ENCODE measurements at regions not wholly inside any gene's neighbourhood (a gene's known extent, or its start where the extent isn't known, plus 50 kb on each side); places are given as distances from the start of the nearest gene placed in this dataset.

- TF ChIP-seq, protein P1, sequence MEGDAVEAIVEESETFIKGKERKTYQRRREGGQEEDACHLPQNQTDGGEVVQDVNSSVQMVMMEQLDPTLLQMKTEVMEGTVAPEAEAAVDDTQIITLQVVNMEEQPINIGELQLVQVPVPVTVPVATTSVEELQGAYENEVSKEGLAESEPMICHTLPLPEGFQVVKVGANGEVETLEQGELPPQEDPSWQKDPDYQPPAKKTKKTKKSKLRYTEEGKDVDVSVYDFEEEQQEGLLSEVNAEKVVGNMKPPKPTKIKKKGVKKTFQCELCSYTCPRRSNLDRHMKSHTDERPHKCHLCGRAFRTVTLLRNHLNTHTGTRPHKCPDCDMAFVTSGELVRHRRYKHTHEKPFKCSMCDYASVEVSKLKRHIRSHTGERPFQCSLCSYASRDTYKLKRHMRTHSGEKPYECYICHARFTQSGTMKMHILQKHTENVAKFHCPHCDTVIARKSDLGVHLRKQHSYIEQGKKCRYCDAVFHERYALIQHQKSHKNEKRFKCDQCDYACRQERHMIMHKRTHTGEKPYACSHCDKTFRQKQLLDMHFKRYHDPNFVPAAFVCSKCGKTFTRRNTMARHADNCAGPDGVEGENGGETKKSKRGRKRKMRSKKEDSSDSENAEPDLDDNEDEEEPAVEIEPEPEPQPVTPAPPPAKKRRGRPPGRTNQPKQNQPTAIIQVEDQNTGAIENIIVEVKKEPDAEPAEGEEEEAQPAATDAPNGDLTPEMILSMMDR (IDR thresholded peaks at IDR 0.05; ENCODE audit: insufficient read depth, low read length, poor library complexity, severe bottlenecking), result no peak
- TF ChIP-seq EZH2phosphoT487 (conservative IDR thresholded peaks at IDR 0.05; ENCODE audit: low read length), result no peak
Observed at GRCh38 chr3:72341380-72341770, 506.9 kb downstream of the SHQ1 start.

Measured in SU-DHL-6 (cell line).